HG02571 (cell line): ENCODE measurements at regions not wholly inside any gene's neighbourhood (a gene's known extent, or its start where the extent isn't known, plus 50 kb on each side); places are given as distances from the start of the nearest gene placed in this dataset.
"Not testable (repeated sequence)": the region's sequence is repeated elsewhere in the genome, so short reads cannot be mapped to it uniquely, and the experiment has no call there.

Source experiments
- ATAC-seq: cut with Tn5 transposase; IDR thresholded peaks from one replicate; pipeline ENCODE4 v1.9.1; 2021; ENCODE audit warnings: mild to moderate bottlenecking, moderate library complexity; ENCODE audit not compliant: unreplicated experiment

GRCh38 chr6:134678436-134678889, 271.4 kb downstream of the ALDH8A1 start:
- no peak for ATAC-seq

GRCh38 chr6:134676307-134677281, 273.3 kb downstream of the ALDH8A1 start:
- ATAC-seq = no peak

DNA sequence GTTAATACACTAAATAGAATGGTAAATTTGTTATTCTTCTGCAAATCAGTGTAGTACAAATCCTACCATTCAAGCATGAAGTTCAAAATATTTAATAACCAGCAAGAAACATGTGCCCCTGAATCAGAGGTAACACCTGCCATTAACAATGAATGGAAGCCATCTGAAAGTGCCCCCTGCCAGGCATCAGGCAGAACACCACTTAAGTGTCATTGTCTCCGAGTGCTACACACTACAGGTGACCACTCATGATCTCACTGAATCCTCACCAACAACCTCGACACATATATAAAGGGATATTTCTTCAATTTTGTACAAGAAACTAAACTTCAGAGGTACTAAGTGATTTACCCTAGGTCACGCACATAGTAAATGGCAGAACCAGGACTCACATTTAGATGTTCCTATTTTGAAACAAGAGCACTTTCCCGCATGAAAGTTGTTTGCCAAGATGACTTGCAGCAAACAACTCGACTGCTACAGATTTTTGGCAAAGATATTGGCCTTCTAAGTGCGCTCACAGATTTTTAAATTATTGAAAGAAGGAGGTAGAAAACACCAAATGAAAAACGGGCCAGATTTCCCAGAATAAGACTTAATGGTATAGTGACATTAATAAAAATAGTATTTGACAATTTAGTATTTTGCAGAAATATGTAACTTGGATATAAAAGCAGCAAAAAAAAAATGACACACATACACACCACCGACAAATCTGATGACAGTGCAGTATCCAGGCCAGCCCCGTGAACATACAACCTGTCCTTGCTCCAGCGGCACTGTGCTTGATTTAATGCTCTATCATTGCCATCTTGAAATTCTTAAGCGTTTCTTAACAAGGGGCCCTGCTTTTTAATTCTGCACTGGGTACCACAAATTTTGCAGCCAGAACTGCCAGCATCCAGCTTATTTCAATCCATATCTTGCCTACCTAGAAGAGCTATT, 274.5 kb downstream of the ALDH8A1 start:
- no peak for ATAC-seq

DNA sequence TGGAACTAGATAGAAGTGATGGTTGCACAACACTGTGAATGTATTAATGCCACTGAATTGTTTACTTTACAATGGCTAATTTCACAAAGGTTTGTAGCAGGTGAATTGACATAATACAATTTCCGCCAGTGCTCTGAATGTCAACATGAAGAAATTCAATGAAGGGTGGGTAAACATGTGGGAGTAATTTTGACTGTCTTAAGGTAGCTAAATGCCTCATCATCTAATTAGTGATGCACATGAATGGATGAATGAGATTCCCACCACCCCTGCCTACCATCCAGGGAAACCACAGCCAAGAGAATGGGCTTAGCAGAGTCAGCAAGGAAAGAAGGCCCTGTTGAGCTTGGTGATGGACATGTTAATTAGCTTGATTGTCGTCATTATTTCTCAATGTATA, 275.3 kb downstream of the ALDH8A1 start:
- no peak for ATAC-seq

- no peak for ATAC-seq
Observed at GRCh38 chr6:134669485-134669884, 280.4 kb downstream of the ALDH8A1 start.

GRCh38 chr6:134667111-134667510, 282.8 kb downstream of the ALDH8A1 start:
- ATAC-seq = no peak

DNA sequence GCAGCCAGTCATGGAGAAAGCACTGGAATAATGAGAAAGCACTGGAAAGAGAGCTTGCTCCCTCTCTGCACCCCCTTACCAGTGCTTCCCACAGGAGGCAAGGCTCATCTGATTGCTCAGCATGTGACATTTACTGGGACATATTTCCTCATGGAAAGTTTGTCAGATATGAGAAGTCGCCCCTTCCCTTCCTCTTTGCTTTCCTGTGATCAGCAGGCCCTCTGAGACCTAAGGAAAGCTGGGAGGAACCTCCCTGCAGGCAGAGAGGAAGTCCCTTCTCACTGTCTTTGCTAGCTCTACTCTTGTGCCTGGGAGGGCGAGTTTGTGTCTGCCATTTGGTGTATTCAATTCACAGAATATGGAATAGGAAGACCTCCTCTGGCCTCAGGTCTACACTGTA, 283.8 kb downstream of the ALDH8A1 start:
- no peak for ATAC-seq

- ATAC-seq = no peak
Observed at GRCh38 chr6:134665029-134665723, 284.7 kb downstream of the ALDH8A1 start.

DNA sequence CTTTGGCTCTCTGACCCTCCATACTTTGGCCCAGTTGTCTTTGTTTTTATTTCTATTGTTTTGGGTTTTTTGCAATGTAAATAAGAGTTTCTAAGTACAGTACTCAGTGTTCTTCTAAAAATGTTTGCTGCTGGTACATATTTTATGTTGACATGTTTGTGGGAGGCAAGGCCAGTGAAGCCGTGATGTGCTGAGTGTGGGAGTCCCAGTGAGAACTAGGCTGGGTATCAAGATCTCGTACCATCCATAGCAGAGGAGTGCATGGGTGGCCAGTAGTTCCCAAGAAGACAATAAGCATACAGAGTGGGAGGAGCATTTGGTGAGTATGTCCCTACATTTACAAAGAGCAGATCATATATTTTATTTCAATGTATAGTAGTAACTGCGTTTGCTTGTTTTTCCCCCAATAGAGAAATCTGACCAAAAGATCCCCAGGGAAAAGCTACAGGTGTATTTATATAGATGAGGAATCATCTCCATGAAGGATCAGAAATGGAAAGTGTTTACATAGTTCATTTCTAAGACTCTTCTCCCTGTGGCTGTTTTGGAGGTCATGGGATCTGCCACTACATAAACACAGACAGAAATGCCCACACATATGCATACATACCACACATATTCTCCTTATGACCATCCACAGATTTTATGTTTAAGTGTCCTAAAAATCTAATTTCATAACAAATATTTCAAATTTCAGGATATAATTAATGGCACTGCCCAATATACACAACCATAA, 285.9 kb downstream of the ALDH8A1 start:
- no peak for ATAC-seq

- no peak for ATAC-seq
Observed at GRCh38 chr6:134663356-134663755, 286.5 kb downstream of the ALDH8A1 start.

GRCh38 chr6:134662077-134662700, 287.7 kb downstream of the ALDH8A1 start:
- no peak for ATAC-seq

DNA sequence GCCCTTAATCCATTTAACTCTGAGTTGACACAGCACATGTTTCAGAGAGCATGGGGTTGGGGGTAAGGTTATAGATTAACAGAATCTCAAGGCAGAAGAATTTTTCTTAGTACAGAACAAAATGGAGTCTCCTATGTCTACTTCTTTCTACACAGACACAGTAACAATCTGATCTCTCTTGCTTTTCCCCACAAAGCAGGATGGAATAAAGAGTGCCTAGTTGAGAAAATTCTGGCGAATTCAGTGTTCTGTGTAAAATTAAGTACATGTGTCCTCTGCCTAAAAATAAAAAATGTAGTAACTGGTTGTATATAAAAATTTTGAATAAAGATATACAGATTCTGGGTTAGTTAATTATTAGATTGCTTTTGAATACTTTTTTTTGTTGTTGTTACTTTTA, 290.0 kb downstream of the ALDH8A1 start:
- not testable (repeated sequence) for ATAC-seq

DNA sequence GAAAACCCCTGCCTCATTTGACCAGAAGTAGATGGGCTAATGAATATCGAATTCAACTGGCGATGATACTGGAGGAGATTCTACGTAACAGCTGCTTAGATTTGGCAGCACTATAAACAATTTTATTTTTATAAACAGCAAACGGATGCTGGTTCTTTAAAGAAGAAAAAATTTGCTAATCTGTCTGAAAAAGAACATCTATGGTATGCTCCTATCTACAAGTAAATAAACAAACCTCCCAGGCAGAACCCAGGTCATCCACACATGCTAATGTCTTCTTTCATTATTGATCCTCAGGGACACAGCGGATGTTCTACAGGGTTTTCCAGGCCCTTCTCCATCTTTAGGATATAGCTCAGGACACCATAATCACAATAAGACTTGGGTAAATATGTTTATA, 291.3 kb downstream of the ALDH8A1 start:
- no peak for ATAC-seq

GRCh38 chr6:134657751-134658527, 292.0 kb downstream of the ALDH8A1 start:
- no peak for ATAC-seq

GRCh38 chr6:134657343-134657742, 292.6 kb downstream of the ALDH8A1 start:
- no peak for ATAC-seq

DNA sequence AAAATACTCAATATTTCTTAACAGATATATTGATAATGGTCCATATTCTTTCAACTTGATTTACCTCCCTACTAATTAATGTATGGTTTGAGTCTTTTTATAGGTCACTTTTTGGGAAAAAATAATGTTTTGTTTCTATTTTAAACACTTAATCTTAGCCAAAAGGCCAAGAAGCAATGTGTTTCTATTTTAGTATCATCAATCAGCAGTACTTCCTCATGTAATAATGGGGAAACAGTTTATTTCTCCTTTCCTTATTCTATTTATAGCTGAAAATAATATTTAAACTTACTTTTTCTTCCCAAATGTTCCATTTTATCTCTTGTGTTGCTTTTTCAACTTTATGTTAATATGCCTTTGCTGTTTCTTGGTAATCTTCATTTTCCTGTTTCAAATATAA, 295.1 kb downstream of the ALDH8A1 start:
- no peak for ATAC-seq

- ATAC-seq = no peak
Observed at GRCh38 chr6:134651519-134651918, 298.4 kb downstream of the ALDH8A1 start.

GRCh38 chr6:134647861-134648260, 302.0 kb downstream of the ALDH8A1 start:
- no peak for ATAC-seq

DNA sequence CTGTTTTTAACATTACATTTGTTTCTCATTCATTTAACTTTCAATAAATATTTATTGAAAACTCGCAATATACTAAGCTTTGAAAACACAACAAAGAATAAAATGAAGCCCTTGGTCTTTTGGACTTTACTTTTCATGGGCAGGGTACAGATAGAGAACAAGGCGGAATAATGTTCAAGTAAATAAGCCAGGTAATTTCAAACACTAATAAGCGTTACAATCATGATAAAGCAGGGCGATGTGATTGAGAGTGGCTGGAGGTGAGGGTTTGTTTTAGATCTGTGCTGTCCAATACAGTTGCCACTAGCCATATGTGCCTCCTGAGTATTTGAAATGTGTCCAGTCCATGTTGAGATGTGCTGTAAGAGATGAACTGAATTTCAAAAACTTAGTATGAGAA, 307.1 kb downstream of the ALDH8A1 start:
- no peak for ATAC-seq
